ENCODE measurements at regions not wholly inside any gene's neighbourhood (a gene's known extent, or its start where the extent isn't known, plus 50 kb on each side); places are given as distances from the start of the nearest gene placed in this dataset.

- TF ChIP-seq, protein P1, sequence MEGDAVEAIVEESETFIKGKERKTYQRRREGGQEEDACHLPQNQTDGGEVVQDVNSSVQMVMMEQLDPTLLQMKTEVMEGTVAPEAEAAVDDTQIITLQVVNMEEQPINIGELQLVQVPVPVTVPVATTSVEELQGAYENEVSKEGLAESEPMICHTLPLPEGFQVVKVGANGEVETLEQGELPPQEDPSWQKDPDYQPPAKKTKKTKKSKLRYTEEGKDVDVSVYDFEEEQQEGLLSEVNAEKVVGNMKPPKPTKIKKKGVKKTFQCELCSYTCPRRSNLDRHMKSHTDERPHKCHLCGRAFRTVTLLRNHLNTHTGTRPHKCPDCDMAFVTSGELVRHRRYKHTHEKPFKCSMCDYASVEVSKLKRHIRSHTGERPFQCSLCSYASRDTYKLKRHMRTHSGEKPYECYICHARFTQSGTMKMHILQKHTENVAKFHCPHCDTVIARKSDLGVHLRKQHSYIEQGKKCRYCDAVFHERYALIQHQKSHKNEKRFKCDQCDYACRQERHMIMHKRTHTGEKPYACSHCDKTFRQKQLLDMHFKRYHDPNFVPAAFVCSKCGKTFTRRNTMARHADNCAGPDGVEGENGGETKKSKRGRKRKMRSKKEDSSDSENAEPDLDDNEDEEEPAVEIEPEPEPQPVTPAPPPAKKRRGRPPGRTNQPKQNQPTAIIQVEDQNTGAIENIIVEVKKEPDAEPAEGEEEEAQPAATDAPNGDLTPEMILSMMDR (IDR thresholded peaks at IDR 0.05) = no peak
- TF ChIP-seq POLR2A (IDR thresholded peaks at IDR 0.05) = no peak
Observed at GRCh38 chr12:131455581-131456110, 255.2 kb upstream of the SFSWAP start.

All from lower leg skin (tissue), 3 donors.